ENCODE measurements at regions not wholly inside any gene's neighbourhood (a gene's known extent, or its start where the extent isn't known, plus 50 kb on each side); places are given as distances from the start of the nearest gene placed in this dataset.

DNA sequence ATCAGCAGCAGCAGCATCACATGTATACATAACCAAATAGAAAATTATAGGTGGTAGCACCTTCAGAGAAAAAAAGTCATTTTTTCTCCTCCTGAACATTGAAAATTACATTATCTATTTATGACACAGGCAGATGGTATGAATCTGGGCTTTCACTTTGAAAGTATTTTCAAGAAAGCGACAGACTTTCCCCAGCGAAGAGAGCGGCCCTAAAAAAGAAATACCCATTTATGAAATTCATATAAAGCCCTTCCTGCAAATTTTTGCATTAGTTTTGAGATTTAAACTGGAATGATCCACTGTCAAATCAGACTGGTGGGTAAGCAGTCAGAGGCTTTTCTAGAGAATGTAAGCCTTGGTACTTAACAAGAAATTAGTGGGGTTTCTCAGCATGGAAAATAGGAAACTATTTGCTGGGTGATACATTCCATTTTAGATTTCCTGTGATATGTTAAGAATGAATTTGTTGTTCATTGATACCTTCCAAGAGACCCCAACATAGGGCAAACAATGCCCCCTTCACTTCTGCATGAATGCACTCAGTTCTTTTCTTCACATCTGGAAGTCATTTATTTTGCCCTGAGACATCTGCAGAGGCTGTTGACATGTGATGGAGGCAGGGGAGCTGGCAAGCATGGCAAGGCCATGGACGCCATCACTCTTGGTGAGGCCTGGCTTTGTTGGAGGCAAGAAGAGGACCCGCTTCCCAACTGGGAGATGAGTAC is 147.0 kb downstream of the LINC00237 start:
- in situ Hi-C loops (cut with MboI; ENCODE audit: low sequenced_read_pairs in 4 of 4) (no loop called here), intact Hi-C loops (cut with DNase I; ENCODE audit: low total_unique reads) (no loop called here)
- Histone ChIP-seq H3K36me3 (no peaks in the 10 kb centered on the region), H3K27ac (no peak overlapping the region), H3K9me3 (no peaks in the 10 kb centered on the region), H3K27me3 (peaks cover 0 to 4% (median 2%) of the 10 kb centered on the region in 3 donors), H3K4me1 (no peaks in the 10 kb centered on the region), H3K4me3 (no peak overlapping the region)
- ATAC-seq, result no peak
- no peak for TF ChIP-seq POLR2A (IDR thresholded peaks at IDR 0.05)
- TF ChIP-seq, protein P1, sequence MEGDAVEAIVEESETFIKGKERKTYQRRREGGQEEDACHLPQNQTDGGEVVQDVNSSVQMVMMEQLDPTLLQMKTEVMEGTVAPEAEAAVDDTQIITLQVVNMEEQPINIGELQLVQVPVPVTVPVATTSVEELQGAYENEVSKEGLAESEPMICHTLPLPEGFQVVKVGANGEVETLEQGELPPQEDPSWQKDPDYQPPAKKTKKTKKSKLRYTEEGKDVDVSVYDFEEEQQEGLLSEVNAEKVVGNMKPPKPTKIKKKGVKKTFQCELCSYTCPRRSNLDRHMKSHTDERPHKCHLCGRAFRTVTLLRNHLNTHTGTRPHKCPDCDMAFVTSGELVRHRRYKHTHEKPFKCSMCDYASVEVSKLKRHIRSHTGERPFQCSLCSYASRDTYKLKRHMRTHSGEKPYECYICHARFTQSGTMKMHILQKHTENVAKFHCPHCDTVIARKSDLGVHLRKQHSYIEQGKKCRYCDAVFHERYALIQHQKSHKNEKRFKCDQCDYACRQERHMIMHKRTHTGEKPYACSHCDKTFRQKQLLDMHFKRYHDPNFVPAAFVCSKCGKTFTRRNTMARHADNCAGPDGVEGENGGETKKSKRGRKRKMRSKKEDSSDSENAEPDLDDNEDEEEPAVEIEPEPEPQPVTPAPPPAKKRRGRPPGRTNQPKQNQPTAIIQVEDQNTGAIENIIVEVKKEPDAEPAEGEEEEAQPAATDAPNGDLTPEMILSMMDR (IDR thresholded peaks at IDR 0.05 in 4 of 5, conservative IDR thresholded peaks at IDR 0.05 in 1 of 5), result no peak
- no peak for DNase-seq

DNA sequence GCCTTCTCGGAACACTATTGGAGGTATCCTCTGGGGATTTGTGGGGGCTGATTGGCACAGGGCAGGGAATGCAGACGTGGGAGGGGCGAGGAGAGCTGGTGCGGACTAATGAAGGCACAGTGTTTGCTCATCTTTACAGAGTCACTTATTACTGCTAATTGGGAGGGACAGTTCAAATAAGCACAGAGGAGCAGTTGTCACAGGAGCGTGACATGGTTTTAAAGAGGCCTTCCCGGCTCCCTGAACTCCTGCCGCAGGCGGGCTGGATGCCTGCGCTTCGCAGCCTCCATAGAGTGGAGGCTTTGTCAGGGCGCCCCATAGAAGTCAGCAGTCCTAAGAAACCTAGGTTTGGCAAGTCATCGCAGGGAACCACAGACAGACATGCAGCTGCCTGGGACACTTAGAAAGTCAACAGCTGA is 149.6 kb downstream of the LINC00237 start:
- intact Hi-C loops (cut with DNase I; ENCODE audit: low total_unique reads) (no loop called here), in situ Hi-C loops (cut with MboI; ENCODE audit: low sequenced_read_pairs in 4 of 4) (no loop called here)
- Histone ChIP-seq H3K36me3 (no peaks in the 10 kb centered on the region), H3K4me3 (no peak overlapping the region), H3K9me3 (no peaks in the 10 kb centered on the region), H3K27me3 (peaks cover 0 to 4% (median 2%) of the 10 kb centered on the region in 3 donors), H3K4me1 (no peaks in the 10 kb centered on the region), H3K27ac (no peak overlapping the region)
- DNase-seq, result no peak
- TF ChIP-seq, protein P1 (IDR thresholded peaks at IDR 0.05 in 4 of 5, conservative IDR thresholded peaks at IDR 0.05 in 1 of 5), result no peak
- no peak for TF ChIP-seq POLR2A (IDR thresholded peaks at IDR 0.05)
- ATAC-seq, result no peak

DNA sequence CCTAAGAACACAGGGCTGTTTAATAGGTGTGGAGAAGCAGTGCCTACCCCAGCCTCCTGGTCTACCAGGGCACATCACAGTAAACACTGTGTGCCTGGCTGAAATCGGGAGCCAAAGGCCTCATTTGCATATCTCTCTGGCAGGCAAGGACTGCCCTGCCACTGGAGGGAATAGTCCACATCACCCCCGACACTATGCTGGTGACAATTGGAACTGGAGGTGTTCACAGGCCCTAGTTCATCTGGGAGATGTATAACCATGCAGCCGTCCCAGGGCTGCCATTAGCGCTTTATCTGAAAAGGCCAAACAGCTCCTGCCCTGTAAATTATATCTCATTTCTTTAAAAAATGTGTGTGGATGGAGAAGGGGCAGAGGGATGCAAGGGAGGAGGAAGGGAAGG is 150.3 kb downstream of the LINC00237 start:
- intact Hi-C loops (cut with DNase I; ENCODE audit: low total_unique reads), result no loop called here

DNA sequence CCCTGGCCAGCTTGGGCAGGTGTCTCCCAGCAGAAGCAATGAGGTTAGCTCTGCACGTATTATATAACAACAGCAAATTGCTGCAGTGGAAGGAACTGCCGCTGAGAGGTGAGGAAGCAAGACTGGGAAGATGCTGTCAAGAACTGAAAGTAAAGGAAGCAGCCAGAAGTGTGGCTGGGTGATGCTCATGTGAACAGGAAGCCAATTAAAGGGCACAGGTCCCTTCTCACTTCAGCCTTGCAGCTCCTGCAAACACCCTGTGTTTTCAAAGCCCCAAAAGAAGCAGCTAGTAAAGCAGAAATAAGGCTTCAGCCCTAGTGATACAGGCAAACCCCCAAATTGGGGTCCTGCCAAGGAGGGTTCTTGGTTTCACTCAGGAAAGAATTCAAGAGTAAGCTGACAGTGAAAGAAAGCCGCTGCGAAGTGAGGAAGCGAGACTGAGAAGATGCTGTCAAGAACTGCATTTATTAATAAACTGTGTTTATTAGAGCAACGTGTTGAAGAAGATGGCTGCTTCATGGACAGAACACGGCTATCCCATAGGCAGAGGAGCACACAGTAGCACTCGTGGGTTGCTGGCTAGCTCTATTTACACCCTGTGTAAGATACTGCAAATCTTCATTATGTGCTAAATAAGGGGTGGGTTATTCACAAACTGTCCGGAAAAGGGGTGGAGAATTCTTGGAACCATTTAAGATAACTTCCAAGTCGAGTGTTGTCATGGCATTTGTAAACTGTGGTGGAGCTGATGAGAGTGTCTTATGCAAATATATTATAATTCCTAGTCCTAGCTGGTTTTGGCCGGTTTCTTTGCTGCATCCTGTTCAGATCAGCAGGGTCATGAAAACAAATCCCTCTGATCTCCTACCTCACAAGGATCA is 152.2 kb downstream of the LINC00237 start:
- in situ Hi-C loops (cut with MboI; ENCODE audit: low sequenced_read_pairs in 4 of 4), result no loop called here
- Histone ChIP-seq H3K27me3 (peaks cover 0 to 3% (median 2%) of the 10 kb centered on the region in 3 donors), H3K4me3 (no peak overlapping the region), H3K27ac (no peak overlapping the region), H3K4me1 (no peaks in the 10 kb centered on the region), H3K9me3 (no peaks in the 10 kb centered on the region), H3K36me3 (no peaks in the 10 kb centered on the region)
- DNase-seq, result no peak
- ATAC-seq, result no peak
- intact Hi-C loops (cut with DNase I; ENCODE audit: low total_unique reads), result no loop called here
- TF ChIP-seq POLR2A (IDR thresholded peaks at IDR 0.05), result no peak
- TF ChIP-seq, protein P1 (IDR thresholded peaks at IDR 0.05 in 4 of 5, conservative IDR thresholded peaks at IDR 0.05 in 1 of 5), result no peak

More for the DNA sequence above, 150.3 kb downstream of the LINC00237 start:
- TF ChIP-seq, protein P1 (IDR thresholded peaks at IDR 0.05 in 4 of 5, conservative IDR thresholded peaks at IDR 0.05 in 1 of 5), result no peak
- TF ChIP-seq POLR2A (IDR thresholded peaks at IDR 0.05), result no peak
- in situ Hi-C loops (cut with MboI; ENCODE audit: low sequenced_read_pairs in 4 of 4), result no loop called here
- Histone ChIP-seq H3K4me3 (no peak overlapping the region), H3K27me3 (peaks cover 0 to 4% (median 2%) of the 10 kb centered on the region in 3 donors), H3K27ac (no peak overlapping the region), H3K36me3 (no peaks in the 10 kb centered on the region), H3K4me1 (no peaks in the 10 kb centered on the region), H3K9me3 (no peaks in the 10 kb centered on the region)
- DNase-seq (no peak), ATAC-seq (no peak)
